RCC 7860 (cell line): ENCODE measurements at regions not wholly inside any gene's neighbourhood (a gene's known extent, or its start where the extent isn't known, plus 50 kb on each side); places are given as distances from the start of the nearest gene placed in this dataset.
"Not testable (repeated sequence)": the region's sequence is repeated elsewhere in the genome, so short reads cannot be mapped to it uniquely, and the experiment has no call there.

Source experiments
- DNase-seq: peaks from one replicate; pipeline ENCODE4 v3.0.0-alpha.2; 2015; ENCODE audit warnings: low spot score
- FAIRE-seq: peaks from 2 replicates; lab custom pipeline; 2012; peaks lifted over from hg19 to GRCh38; lab: Jason Lieb, UNC

DNA sequence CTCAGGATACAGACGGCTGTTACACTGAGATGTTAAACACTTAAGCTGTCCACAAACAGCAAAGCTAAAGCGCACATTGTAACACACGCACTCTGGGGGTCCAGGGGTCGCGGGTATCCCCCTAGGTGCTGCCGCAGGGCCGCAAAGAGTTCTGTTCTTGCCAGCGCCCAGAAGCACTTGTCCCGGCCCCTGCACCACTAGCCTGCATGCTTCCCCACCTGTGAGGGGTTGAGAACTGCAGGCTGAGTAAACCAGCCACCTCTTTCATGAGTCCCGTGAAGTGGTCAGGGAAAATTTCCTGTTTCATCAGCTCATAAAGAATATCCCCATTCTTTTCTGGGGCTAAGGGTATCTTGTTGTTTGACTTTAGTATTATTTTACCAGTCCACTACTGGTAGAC, 154.4 kb upstream of the FBXL17 start:
- DNase-seq (no peak), FAIRE-seq (no peak)

DNA sequence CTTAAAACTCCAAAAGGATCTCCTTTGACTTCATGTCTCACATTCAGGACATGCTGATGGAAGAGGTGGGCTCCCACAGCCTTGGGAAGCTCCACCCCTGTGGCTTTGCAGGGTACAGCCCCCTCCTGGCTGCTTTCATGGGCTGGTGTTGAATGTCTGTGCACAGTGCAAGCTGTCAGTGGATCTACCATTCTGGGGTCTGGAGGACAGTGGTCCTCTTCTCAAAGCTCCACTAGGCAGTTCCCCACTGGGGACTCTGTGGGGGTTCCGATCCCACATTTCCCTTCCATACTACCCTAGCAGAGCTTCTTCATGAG, 150.2 kb upstream of the FBXL17 start:
- not testable (repeated sequence) for FAIRE-seq, DNase-seq

- FAIRE-seq (no peak), DNase-seq (no peak)
Observed at GRCh38 chr5:108531367-108532128, 149.7 kb upstream of the FBXL17 start.

DNA sequence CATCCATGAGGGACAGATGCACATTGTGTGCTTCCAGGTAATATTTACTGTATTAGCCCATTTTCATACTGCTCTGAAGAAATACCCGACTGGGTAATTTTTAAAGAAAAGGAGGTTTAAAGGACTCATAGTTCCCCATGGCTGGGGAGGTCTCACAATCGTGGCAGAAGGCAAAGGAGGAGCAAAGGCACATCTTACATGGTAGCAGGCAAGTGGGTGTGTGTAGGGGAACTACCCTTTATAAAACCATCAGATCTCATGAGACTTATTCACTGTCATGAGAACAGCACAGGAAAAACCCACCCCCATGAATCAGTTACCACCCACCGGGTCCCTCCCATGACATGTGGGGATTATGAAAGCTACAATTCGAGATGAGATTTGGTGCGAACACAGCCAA, 148.8 kb upstream of the FBXL17 start:
- FAIRE-seq, result no peak
- DNase-seq, result no peak

- FAIRE-seq, result no peak
- DNase-seq, result no peak
Observed at GRCh38 chr5:108529381-108529780, 147.5 kb upstream of the FBXL17 start.

DNA sequence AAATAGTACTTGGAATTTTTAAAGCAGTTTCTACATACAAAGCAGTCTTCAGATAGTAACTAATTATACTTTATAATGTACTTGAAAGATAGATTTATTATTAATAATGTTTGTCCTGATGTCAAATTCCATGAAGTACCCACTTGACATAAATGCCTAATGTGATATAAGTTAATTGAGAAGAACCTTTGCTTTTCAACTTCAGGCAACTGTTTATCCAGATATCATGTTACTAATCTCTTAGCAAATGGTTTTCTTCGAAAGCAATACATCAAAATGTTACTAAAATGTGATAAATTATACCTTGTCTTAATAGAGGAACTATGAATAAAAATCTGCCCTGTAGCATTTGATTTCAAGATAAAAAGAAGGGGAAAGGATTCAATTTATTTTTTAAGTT, 146.8 kb upstream of the FBXL17 start:
- DNase-seq (no peak), FAIRE-seq (no peak)

DNA sequence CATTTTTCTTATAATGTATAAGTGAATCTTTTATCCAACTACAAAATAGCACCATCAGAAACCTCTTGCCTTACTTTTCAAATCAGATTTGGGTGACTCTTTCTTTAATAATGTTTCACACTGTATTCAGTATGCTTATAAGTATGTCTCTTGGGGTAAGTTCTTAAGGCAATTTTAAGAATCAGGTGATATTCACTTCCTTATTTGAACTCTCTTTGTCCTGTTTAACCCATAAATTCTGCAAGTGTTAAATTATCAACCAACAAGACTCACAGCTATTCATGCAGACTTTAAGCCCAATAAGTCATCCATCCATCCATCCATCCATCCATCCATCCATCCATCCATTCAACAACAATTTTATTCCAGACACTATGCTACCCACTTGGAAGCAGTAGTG, 142.7 kb upstream of the FBXL17 start:
- DNase-seq, result no peak

GRCh38 chr5:108523360-108523759, 141.5 kb upstream of the FBXL17 start:
- no peak for DNase-seq

More for the DNA sequence above, 142.7 kb upstream of the FBXL17 start:
- no peak for FAIRE-seq

GRCh38 chr5:108521841-108522506, 140.1 kb upstream of the FBXL17 start:
- DNase-seq (peak; percentile 31), FAIRE-seq (peak; percentile 33)

More at GRCh38 chr5:108523360-108523759, 141.5 kb upstream of the FBXL17 start:
- no peak for FAIRE-seq

DNA sequence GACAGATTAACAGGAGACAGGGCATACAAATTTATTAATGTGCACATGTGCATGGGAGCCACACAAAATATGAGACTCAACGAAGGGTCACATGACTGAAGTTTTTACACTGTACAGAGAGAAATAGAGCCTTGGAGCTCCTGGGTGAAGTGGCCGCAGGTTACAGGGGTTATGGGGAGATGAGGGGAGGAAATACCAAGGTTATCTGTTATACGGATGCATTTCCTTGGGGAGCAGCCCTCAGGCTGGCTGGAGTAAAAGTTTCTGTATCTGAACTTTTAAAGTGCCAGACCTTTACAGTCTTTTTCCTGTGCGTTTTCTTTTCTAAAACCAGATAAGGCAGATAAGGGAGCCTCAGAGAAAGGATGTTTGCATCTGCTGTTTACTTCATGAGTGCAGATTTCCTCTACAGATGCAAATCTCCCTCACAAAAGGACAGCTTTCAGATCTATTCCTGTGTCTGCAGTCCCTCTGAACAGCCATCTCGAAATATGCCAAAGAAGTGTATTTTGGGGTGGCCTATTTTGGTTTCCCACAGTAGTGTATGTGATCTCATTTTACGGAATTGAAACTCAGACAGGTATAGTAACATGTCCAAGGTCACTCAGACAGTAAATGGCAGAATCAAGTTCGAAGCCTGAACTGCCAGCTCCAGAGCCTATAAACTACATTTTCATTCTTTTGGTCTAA, 139.3 kb upstream of the FBXL17 start:
- FAIRE-seq, result no peak
- no peak for DNase-seq

GRCh38 chr5:108516785-108517184, 134.9 kb upstream of the FBXL17 start:
- FAIRE-seq, result no peak

GRCh38 chr5:108515517-108516105, 133.7 kb upstream of the FBXL17 start:
- FAIRE-seq (no peak), DNase-seq (no peak)

More at GRCh38 chr5:108516785-108517184, 134.9 kb upstream of the FBXL17 start:
- no peak for DNase-seq

- FAIRE-seq (no peak), DNase-seq (no peak)
Observed at GRCh38 chr5:108508979-108509378, 127.1 kb upstream of the FBXL17 start.

DNA sequence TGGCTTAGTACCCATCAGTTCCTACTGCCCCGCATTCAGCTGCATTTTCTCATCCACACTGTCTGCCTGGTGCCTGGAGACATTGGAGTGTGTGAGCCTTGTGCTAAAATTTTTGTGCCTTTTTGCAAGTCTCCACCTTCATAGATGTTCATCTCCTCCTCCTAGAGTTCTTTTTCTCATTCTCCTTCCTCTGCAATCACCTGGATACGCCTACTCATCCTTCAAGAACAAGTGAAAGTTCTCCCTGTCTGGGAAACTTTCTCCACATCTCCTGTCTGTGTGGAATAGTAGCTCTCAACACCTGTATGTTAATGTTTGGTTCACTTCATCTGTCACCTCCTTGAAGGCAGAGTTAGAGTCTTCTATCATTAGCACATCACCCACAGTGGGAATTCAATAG, 125.7 kb upstream of the FBXL17 start:
- no peak for DNase-seq
- no peak for FAIRE-seq

GRCh38 chr5:108505608-108506007, 123.7 kb upstream of the FBXL17 start:
- FAIRE-seq (no peak), DNase-seq (no peak)

DNA sequence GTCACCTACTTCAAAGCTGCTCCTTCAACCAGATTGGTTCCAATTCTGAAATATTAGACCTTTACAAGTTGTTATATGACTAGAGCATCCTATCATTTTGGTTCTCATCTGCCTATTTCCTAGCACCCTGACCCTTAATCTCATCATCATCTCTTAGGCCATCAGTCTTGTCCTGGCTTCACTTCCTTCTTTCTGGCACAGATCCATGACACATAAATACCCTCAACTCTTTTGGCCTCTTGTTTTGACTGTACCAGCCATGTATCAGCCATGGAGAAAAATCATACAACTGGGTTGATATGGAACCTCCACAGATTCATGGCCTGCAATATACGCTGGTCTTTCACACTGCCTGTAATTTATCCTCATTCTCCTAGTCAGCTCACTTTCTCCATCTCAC, 123.1 kb upstream of the FBXL17 start:
- FAIRE-seq (no peak), DNase-seq (no peak)

DNA sequence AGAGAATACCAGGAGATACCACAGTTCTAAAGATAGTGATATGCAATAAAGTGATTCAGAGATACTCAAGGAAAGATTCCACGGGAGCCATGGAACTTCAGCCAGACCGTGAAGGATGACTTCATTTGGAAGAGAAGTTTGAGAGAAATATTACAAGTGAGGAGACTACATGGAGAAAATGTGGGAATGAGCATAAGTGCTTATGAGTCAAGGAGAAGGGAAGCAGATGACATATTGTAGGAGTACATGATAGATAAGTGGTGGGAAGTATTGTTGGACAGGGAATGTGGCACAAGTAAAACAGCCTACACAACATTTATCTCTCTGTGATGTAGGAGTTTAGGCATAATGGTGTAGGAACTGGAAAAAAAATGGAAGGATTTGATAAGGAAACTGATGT, 122.1 kb upstream of the FBXL17 start:
- FAIRE-seq (no peak), DNase-seq (no peak)

- FAIRE-seq, result not testable (repeated sequence)
Observed at GRCh38 chr5:108495615-108496014, 113.7 kb upstream of the FBXL17 start.

GRCh38 chr5:108487951-108488350, 106.1 kb upstream of the FBXL17 start:
- DNase-seq (no peak), FAIRE-seq (no peak)

More at GRCh38 chr5:108495615-108496014, 113.7 kb upstream of the FBXL17 start:
- DNase-seq, result not testable (repeated sequence)

GRCh38 chr5:108484035-108484434, 102.1 kb upstream of the FBXL17 start:
- no peak for FAIRE-seq

GRCh38 chr5:108481355-108481931, 99.5 kb upstream of the FBXL17 start:
- DNase-seq (no peak), FAIRE-seq (peak; percentile 23)

More at GRCh38 chr5:108484035-108484434, 102.1 kb upstream of the FBXL17 start:
- no peak for DNase-seq
